Fibroblast of lung (primary cell): ENCODE measurements at regions not wholly inside any gene's neighbourhood (a gene's known extent, or its start where the extent isn't known, plus 50 kb on each side); places are given as distances from the start of the nearest gene placed in this dataset.

Source experiments
- EZH2 ChIP-seq: IDR thresholded peaks from 2 replicates; pipeline ENCODE4 v1.5.1; 2012; ENCODE audit warnings: low read length, control low read depth, mild to moderate bottlenecking; ENCODE audit errors: missing control alignments
- TF ChIP-seq, protein P1 (sequence below), 2 donors: IDR thresholded peaks in 1 of 2; conservative IDR thresholded peaks in 1 of 2; 1 replicate in 1 of 2; 2 replicates in 1 of 2; pipeline ENCODE4 v1.5.1; 2011 to 2012; ENCODE audit warnings: low read length in 2 of 2, control low read depth in 1 of 2, inconsistent platforms in 1 of 2, low read depth in 1 of 2, mild to moderate bottlenecking in 1 of 2

DNA sequence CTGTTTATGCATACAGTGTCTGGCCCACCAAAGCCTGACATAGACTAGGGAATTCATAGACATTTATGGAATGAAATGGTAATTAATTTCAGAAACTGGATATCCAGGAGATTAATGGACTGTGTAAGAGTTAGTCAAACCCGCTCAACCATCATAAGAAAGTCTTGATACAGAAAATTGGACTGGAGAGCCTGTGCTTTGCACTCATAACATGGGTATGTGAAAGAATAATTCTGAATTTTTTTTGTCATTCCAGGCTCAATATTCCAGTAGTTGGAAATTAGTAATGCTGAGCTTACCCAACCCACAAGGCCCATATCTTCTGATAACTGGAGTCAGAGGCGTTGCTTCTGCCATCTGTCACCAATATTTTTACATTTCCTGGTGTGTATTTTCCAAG lies 799.7 kb upstream of the IGFBP3 start:
- TF ChIP-seq, protein P1, sequence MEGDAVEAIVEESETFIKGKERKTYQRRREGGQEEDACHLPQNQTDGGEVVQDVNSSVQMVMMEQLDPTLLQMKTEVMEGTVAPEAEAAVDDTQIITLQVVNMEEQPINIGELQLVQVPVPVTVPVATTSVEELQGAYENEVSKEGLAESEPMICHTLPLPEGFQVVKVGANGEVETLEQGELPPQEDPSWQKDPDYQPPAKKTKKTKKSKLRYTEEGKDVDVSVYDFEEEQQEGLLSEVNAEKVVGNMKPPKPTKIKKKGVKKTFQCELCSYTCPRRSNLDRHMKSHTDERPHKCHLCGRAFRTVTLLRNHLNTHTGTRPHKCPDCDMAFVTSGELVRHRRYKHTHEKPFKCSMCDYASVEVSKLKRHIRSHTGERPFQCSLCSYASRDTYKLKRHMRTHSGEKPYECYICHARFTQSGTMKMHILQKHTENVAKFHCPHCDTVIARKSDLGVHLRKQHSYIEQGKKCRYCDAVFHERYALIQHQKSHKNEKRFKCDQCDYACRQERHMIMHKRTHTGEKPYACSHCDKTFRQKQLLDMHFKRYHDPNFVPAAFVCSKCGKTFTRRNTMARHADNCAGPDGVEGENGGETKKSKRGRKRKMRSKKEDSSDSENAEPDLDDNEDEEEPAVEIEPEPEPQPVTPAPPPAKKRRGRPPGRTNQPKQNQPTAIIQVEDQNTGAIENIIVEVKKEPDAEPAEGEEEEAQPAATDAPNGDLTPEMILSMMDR (conservative IDR thresholded peaks at IDR 0.05 in 1 of 2, IDR thresholded peaks at IDR 0.05 in 1 of 2; ENCODE audit: low read depth in 1 of 2, low read length in 2 of 2), result no peak
- no peak for TF ChIP-seq EZH2
